ENCODE measurements at regions not wholly inside any gene's neighbourhood (a gene's known extent, or its start where the extent isn't known, plus 50 kb on each side); places are given as distances from the start of the nearest gene placed in this dataset.

DNA sequence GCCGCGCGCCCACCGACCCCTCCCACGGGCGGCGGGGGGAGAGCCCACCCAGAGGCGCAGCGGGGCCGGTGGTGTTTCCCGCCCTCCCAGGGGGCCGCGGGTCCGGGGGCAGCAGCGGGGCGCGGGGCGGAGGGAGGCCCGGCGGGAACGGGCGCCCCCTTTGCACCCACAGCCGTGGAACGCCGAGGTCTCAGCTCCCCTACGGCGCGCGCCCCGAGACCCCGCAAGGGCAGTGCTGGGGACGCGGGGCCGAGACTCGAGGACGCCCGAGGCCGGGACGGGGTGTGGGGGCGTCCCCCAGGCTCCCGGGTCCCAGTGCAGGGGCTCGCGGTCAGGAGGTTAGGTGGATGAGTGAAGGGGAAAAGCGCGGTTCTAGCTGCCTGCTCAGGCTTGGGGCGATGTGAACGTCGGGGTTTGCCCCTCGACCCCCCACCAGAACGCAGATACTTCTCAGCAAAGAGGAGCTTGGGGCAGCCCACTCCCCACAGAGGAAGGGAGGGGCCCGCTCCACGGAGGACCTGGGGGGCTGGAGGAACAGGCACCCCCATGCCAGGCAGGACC lies 65.5 kb upstream of the BHLHE23 start:
- TF ChIP-seq, protein P1, sequence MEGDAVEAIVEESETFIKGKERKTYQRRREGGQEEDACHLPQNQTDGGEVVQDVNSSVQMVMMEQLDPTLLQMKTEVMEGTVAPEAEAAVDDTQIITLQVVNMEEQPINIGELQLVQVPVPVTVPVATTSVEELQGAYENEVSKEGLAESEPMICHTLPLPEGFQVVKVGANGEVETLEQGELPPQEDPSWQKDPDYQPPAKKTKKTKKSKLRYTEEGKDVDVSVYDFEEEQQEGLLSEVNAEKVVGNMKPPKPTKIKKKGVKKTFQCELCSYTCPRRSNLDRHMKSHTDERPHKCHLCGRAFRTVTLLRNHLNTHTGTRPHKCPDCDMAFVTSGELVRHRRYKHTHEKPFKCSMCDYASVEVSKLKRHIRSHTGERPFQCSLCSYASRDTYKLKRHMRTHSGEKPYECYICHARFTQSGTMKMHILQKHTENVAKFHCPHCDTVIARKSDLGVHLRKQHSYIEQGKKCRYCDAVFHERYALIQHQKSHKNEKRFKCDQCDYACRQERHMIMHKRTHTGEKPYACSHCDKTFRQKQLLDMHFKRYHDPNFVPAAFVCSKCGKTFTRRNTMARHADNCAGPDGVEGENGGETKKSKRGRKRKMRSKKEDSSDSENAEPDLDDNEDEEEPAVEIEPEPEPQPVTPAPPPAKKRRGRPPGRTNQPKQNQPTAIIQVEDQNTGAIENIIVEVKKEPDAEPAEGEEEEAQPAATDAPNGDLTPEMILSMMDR (IDR thresholded peaks at IDR 0.05) = no peak
- ATAC-seq = no peak
- Histone ChIP-seq H3K36me3 (ENCODE audit: insufficient read depth in 1 of 2, low read depth in 1 of 2) (no peaks in the 10 kb centered on the region), H3K27me3 (ENCODE audit: insufficient read depth in 3 of 3, low read length in 2 of 3) (peaks cover 0 to 78% (median 20%) of the 10 kb centered on the region in 3 donors), H3K27ac (no peak overlapping the region), H3K9me3 (peaks cover 2% of the 10 kb centered on the region), H3K4me1 (no peaks in the 10 kb centered on the region), H3K4me3 (no peak overlapping the region)
- DNase-seq = peak in 1 of 2 donors; percentile 20
- intact Hi-C loops (cut with DNase I) = no loop called here
- 5 to 6% (median 5%) methylated on average over 33 to 52 of the region's 52 CpGs for WGBS, 3 donors

DNA sequence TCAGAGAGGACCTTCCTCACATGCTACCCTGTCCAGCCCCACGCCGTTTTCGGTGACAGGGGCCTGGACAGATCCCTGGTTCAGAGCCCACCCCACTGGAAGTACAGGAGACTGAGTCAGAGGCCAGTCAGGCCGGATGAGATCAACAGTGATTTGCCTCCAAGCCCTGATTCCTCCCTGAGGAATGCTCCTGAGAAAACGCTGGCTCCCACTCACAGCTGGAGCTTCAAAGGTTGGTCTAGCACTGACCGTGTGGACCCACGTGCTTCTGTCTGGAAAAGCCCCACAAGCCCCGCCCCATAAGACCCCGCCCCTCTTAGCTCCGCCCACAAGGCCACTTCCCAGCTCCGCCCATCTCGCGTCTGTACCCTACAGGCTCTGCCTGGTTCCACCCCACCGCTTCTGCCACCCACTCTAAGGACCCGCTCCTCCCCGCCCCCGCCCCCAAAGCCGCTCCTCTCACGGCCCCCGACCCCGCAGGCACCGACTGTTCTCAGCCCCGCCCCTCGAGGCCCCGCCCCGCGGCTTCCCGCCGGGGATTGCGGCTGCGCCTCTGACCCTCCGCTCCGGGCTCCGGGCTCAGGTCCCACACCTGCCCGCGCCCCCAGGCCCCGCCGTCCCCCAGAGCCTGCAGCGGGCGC lies 64.9 kb upstream of the BHLHE23 start:
- no peak overlapping the region for H3K27ac ChIP-seq
- no peaks in the 10 kb centered on the region for H3K4me1 ChIP-seq
- intact Hi-C loops (cut with DNase I) = no loop called here
- DNase-seq (peak in 1 of 2 donors; percentile 38), ATAC-seq (peak in 1 of 4 donors; percentile 38)
- H3K9me3 ChIP-seq = no peaks in the 10 kb centered on the region
- no peak overlapping the region for H3K4me3 ChIP-seq
- TF ChIP-seq, protein P1 (IDR thresholded peaks at IDR 0.05) = no peak
- peaks cover 0 to 84% (median 25%) of the 10 kb centered on the region in 3 donors for H3K27me3 ChIP-seq (ENCODE audit: insufficient read depth in 3 of 3, low read length in 2 of 3)
- H3K36me3 ChIP-seq (ENCODE audit: insufficient read depth in 1 of 2, low read depth in 1 of 2) = no peaks in the 10 kb centered on the region
- WGBS, 3 donors = 11 to 20% (median 11%) methylated on average over 14 to 40 of the region's 40 CpGs

DNA sequence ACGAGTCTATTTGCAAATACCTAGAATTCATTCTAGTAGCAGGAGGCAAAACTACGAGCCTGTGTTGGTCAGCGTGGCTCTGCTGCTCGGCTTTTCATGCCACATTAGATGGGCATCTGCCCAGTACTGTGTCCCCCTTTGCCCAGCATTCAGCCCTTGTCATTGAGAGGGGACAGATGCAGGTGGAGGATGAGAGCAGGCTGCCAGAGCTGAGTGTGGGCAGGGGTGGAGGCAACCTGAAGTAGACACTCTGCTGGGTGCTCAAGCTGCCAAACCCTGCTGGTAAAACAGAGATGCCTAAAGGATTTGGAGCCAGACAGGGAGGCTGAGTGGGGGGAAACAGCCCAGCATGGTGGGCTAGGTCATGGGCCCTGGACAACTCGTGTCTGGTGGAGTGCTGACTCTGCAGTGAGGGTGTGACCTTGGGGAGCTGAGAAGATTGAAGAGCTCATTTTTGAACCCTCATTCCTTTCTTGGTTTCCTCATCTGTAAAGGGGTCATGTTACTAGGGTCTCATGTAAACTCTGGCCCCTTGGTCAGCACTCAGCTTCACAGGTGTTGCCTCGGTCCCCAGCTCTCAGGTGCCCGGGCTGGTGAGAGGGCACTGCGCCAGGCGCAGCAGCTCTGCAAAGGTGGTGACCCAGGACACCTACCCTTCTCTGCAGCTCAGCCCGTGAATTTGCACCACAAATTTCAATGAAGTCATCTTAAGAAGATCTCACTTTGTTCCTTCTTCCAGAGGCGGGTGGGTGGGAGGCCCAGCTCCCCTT lies 64.2 kb upstream of the BHLHE23 start:
- no peaks in the 10 kb centered on the region for H3K4me1 ChIP-seq
- no peak for ATAC-seq
- no peaks in the 10 kb centered on the region for H3K36me3 ChIP-seq (ENCODE audit: insufficient read depth in 1 of 2, low read depth in 1 of 2)
- intact Hi-C loops (cut with DNase I) = no loop called here
- peaks cover 0 to 87% (median 24%) of the 10 kb centered on the region in 3 donors for H3K27me3 ChIP-seq (ENCODE audit: insufficient read depth in 3 of 3, low read length in 2 of 3)
- DNase-seq = peak in 1 of 2 donors; percentile 28
- 76 to 79% (median 79%) methylated on average over 11 of the region's 11 CpGs for WGBS, 3 donors
- TF ChIP-seq, protein P1 (IDR thresholded peaks at IDR 0.05) = no peak
- no peak overlapping the region for H3K4me3 ChIP-seq
- no peaks in the 10 kb centered on the region for H3K9me3 ChIP-seq
- no peak overlapping the region for H3K27ac ChIP-seq

DNA sequence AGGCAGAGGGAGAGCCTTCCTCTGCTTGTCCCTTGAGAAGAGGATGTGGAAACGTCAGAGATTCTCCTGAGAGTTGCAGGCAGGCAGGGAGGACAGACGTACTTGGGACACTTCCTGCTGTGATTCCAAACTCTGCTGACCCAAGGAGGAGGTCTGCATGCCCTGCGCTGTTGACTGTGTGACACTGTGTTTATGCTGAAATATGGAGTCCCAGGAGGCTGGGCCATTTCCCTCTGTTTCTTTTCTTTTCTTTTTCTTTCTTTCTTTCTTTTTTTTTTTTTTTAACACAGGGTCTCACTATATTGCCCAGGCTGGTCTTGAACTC lies 63.5 kb upstream of the BHLHE23 start:
- intact Hi-C loops (cut with DNase I) = no loop called here
- Histone ChIP-seq H3K9me3 (no peaks in the 10 kb centered on the region), H3K36me3 (ENCODE audit: insufficient read depth in 1 of 2, low read depth in 1 of 2) (no peaks in the 10 kb centered on the region), H3K4me1 (no peaks in the 10 kb centered on the region), H3K4me3 (no peak overlapping the region), H3K27me3 (ENCODE audit: insufficient read depth in 3 of 3, low read length in 2 of 3) (peaks cover 0 to 89% (median 21%) of the 10 kb centered on the region in 3 donors), H3K27ac (no peak overlapping the region)
- no peak for ATAC-seq
- WGBS, 3 donors = 31 to 34% (median 34%) methylated on average over 3 of the region's 3 CpGs
- TF ChIP-seq, protein P1 (IDR thresholded peaks at IDR 0.05) = no peak
- peak in 1 of 2 donors; percentile 29 for DNase-seq
